ENCODE measurements at regions not wholly inside any gene's neighbourhood (a gene's known extent, or its start where the extent isn't known, plus 50 kb on each side); places are given as distances from the start of the nearest gene placed in this dataset.

GRCh38 chr18:22013993-22014392, 155.4 kb upstream of the GATA6 start:
- H3K9me3 Mint-ChIP-seq = peaks cover 8% of the 10 kb centered on the region
- peaks cover 2% of the 10 kb centered on the region for H3K4me1 Mint-ChIP-seq
- ATAC-seq = no peak
- no peak overlapping the region for H3K27ac Mint-ChIP-seq
- peaks cover 4% of the 10 kb centered on the region for H3K27me3 Mint-ChIP-seq
- no peak overlapping the region for H3K4me3 Mint-ChIP-seq
- DNase-seq = no peak
- H3K36me3 Mint-ChIP-seq (ENCODE audit: low read depth) = no peaks in the 10 kb centered on the region

- H3K4me1 Mint-ChIP-seq = peaks cover 2% of the 10 kb centered on the region
- no peaks in the 10 kb centered on the region for H3K36me3 Mint-ChIP-seq (ENCODE audit: low read depth)
- no peak overlapping the region for H3K4me3 Mint-ChIP-seq
- H3K27ac Mint-ChIP-seq = no peak overlapping the region
- peaks cover 8% of the 10 kb centered on the region for H3K9me3 Mint-ChIP-seq
- ATAC-seq = no peak
- peaks cover 4% of the 10 kb centered on the region for H3K27me3 Mint-ChIP-seq
- no peak for DNase-seq
Measured at GRCh38 chr18:22015156-22015555, 154.2 kb upstream of the GATA6 start.

- ATAC-seq (no peak), DNase-seq (no peak)
- H3K36me3 Mint-ChIP-seq (ENCODE audit: low read depth) = no peaks in the 10 kb centered on the region
- H3K9me3 Mint-ChIP-seq = peaks cover 4% of the 10 kb centered on the region
- H3K27me3 Mint-ChIP-seq = peaks cover 4% of the 10 kb centered on the region
- peaks cover 2% of the 10 kb centered on the region for H3K4me1 Mint-ChIP-seq
- H3K4me3 Mint-ChIP-seq = no peak overlapping the region
- no peak overlapping the region for H3K27ac Mint-ChIP-seq
Measured at GRCh38 chr18:22018366-22018765, 151.0 kb upstream of the GATA6 start.

- no peak for ATAC-seq
- peaks cover 2% of the 10 kb centered on the region for H3K4me1 Mint-ChIP-seq
- H3K27ac Mint-ChIP-seq = no peak overlapping the region
Measured at GRCh38 chr18:22019193-22019592, 150.2 kb upstream of the GATA6 start.

GRCh38 chr18:22020127-22020866, 149.1 kb upstream of the GATA6 start:
- H3K27ac Mint-ChIP-seq = no peak overlapping the region
- peaks cover 2% of the 10 kb centered on the region for H3K27me3 Mint-ChIP-seq
- H3K4me3 Mint-ChIP-seq = no peak overlapping the region
- H3K36me3 Mint-ChIP-seq (ENCODE audit: low read depth) = no peaks in the 10 kb centered on the region
- no peak for DNase-seq
- no peak for ATAC-seq
- peaks cover 2% of the 10 kb centered on the region for H3K4me1 Mint-ChIP-seq
- H3K9me3 Mint-ChIP-seq = peaks cover 4% of the 10 kb centered on the region

More at GRCh38 chr18:22019193-22019592, 150.2 kb upstream of the GATA6 start:
- Mint-ChIP-seq H3K4me3 (no peak overlapping the region), H3K27me3 (peaks cover 4% of the 10 kb centered on the region), H3K36me3 (ENCODE audit: low read depth) (no peaks in the 10 kb centered on the region), H3K9me3 (peaks cover 4% of the 10 kb centered on the region)
- DNase-seq = no peak

- no peaks in the 10 kb centered on the region for H3K36me3 Mint-ChIP-seq (ENCODE audit: low read depth)
- H3K27me3 Mint-ChIP-seq = peaks cover 1% of the 10 kb centered on the region
- H3K4me1 Mint-ChIP-seq = peaks cover 2% of the 10 kb centered on the region
- no peak for DNase-seq
- H3K27ac Mint-ChIP-seq = no peak overlapping the region
- peaks cover 4% of the 10 kb centered on the region for H3K9me3 Mint-ChIP-seq
- ATAC-seq = no peak
- H3K4me3 Mint-ChIP-seq = no peak overlapping the region
Measured at GRCh38 chr18:22020867-22021370, 148.5 kb upstream of the GATA6 start.

- H3K36me3 Mint-ChIP-seq (ENCODE audit: low read depth) = no peaks in the 10 kb centered on the region
Measured at GRCh38 chr18:22021701-22022100, 147.7 kb upstream of the GATA6 start.

GRCh38 chr18:22024924-22025323, 144.5 kb upstream of the GATA6 start:
- DNase-seq = no peak
- Mint-ChIP-seq H3K4me3 (no peak overlapping the region), H3K27me3 (no peaks in the 10 kb centered on the region), H3K9me3 (no peaks in the 10 kb centered on the region), H3K36me3 (ENCODE audit: low read depth) (no peaks in the 10 kb centered on the region), H3K4me1 (no peaks in the 10 kb centered on the region), H3K27ac (no peak overlapping the region)
- no peak for ATAC-seq

More at GRCh38 chr18:22021701-22022100, 147.7 kb upstream of the GATA6 start:
- peaks cover 2% of the 10 kb centered on the region for H3K4me1 Mint-ChIP-seq
- peaks cover 4% of the 10 kb centered on the region for H3K9me3 Mint-ChIP-seq
- H3K27ac Mint-ChIP-seq = no peak overlapping the region
- H3K27me3 Mint-ChIP-seq = peaks cover 1% of the 10 kb centered on the region
- DNase-seq = no peak
- H3K4me3 Mint-ChIP-seq = no peak overlapping the region
- ATAC-seq = no peak

GRCh38 chr18:22026362-22026761, 143.0 kb upstream of the GATA6 start:
- Mint-ChIP-seq H3K36me3 (ENCODE audit: low read depth) (no peaks in the 10 kb centered on the region), H3K4me1 (no peaks in the 10 kb centered on the region), H3K27me3 (no peaks in the 10 kb centered on the region), H3K9me3 (no peaks in the 10 kb centered on the region), H3K4me3 (no peak overlapping the region), H3K27ac (no peak overlapping the region)
- ATAC-seq (no peak), DNase-seq (no peak)

GRCh38 chr18:22026889-22027288, 142.5 kb upstream of the GATA6 start:
- Mint-ChIP-seq H3K27ac (no peak overlapping the region), H3K27me3 (no peaks in the 10 kb centered on the region), H3K9me3 (no peaks in the 10 kb centered on the region), H3K36me3 (ENCODE audit: low read depth) (no peaks in the 10 kb centered on the region), H3K4me1 (no peaks in the 10 kb centered on the region), H3K4me3 (no peak overlapping the region)
- no peak for ATAC-seq
- no peak for DNase-seq

- DNase-seq = no peak
- H3K4me3 Mint-ChIP-seq = no peak overlapping the region
- H3K9me3 Mint-ChIP-seq = no peaks in the 10 kb centered on the region
- no peak for ATAC-seq
- no peaks in the 10 kb centered on the region for H3K4me1 Mint-ChIP-seq
- no peak overlapping the region for H3K27ac Mint-ChIP-seq
- H3K36me3 Mint-ChIP-seq (ENCODE audit: low read depth) = no peaks in the 10 kb centered on the region
- H3K27me3 Mint-ChIP-seq = no peaks in the 10 kb centered on the region
Measured at GRCh38 chr18:22031611-22032010, 137.8 kb upstream of the GATA6 start.

GRCh38 chr18:22032392-22032961, 136.9 kb upstream of the GATA6 start:
- H3K36me3 Mint-ChIP-seq (ENCODE audit: low read depth) = no peaks in the 10 kb centered on the region
- no peak overlapping the region for H3K27ac Mint-ChIP-seq
- H3K27me3 Mint-ChIP-seq = no peaks in the 10 kb centered on the region
- no peak for DNase-seq
- no peaks in the 10 kb centered on the region for H3K4me1 Mint-ChIP-seq
- H3K9me3 Mint-ChIP-seq = no peaks in the 10 kb centered on the region
- no peak overlapping the region for H3K4me3 Mint-ChIP-seq
- ATAC-seq = no peak

- Mint-ChIP-seq H3K4me1 (no peaks in the 10 kb centered on the region), H3K9me3 (no peaks in the 10 kb centered on the region), H3K4me3 (no peak overlapping the region), H3K27me3 (no peaks in the 10 kb centered on the region), H3K27ac (no peak overlapping the region), H3K36me3 (ENCODE audit: low read depth) (no peaks in the 10 kb centered on the region)
- DNase-seq (no peak), ATAC-seq (no peak)
Measured at GRCh38 chr18:22033085-22033484, 136.3 kb upstream of the GATA6 start.

- Mint-ChIP-seq H3K36me3 (ENCODE audit: low read depth) (no peaks in the 10 kb centered on the region), H3K27me3 (no peaks in the 10 kb centered on the region), H3K4me3 (no peak overlapping the region), H3K4me1 (no peaks in the 10 kb centered on the region), H3K9me3 (no peaks in the 10 kb centered on the region), H3K27ac (no peak overlapping the region)
- ATAC-seq (no peak), DNase-seq (no peak)
Measured at GRCh38 chr18:22034276-22034675, 135.1 kb upstream of the GATA6 start.

- no peak for DNase-seq
- ATAC-seq = no peak
- Mint-ChIP-seq H3K4me1 (no peaks in the 10 kb centered on the region), H3K9me3 (no peaks in the 10 kb centered on the region), H3K27me3 (peaks cover 7% of the 10 kb centered on the region), H3K27ac (no peak overlapping the region), H3K4me3 (no peak overlapping the region), H3K36me3 (ENCODE audit: low read depth) (no peaks in the 10 kb centered on the region)
Measured at GRCh38 chr18:22040533-22040932, 128.9 kb upstream of the GATA6 start.
